ENCODE measurements at regions not wholly inside any gene's neighbourhood (a gene's known extent, or its start where the extent isn't known, plus 50 kb on each side); places are given as distances from the start of the nearest gene placed in this dataset.

- TF ChIP-seq ZBTB4 (CRISPR knock-in tag; IDR thresholded peaks at IDR 0.05) (no peak), SMAD1 (IDR thresholded peaks at IDR 0.05; ENCODE audit: low read depth, partially characterized antibody) (no peak), HDAC6 (IDR thresholded peaks at IDR 0.05; ENCODE audit: unreplicated experiment) (no peak), TCF7 (IDR thresholded peaks at IDR 0.05; ENCODE audit: borderline replicate concordance) (no peak), SIN3A (IDR thresholded peaks at IDR 0.05; ENCODE audit: low read depth, low read length) (no peak), EGR1 (IDR thresholded peaks at IDR 0.05; ENCODE audit: borderline replicate concordance in 1 of 2, low read depth in 2 of 2, low read length in 2 of 2) (no peak), ZNF207 (IDR thresholded peaks at IDR 0.05; ENCODE audit: borderline replicate concordance) (no peak), MTA2 (IDR thresholded peaks at IDR 0.05; ENCODE audit: low read depth) (no peak)
Measured at GRCh38 chr4:29310252-29310651, 1409.9 kb upstream of the PCDH7 start (continued).

- ChIA-PET RAD21 (ENCODE audit: unreplicated experiment) (no interaction called here), CTCF (no interaction called here), SMC1A (ENCODE audit: uncharacterized antibody, unreplicated experiment) (no interaction called here), POLR2A (no interaction called here)
- Histone ChIP-seq H2AFZ (ENCODE audit: control insufficient read depth, low read depth, low read length) (no peak overlapping the region), H3K4me2 (ENCODE audit: control insufficient read depth, insufficient read depth) (no peak overlapping the region), H3K79me2 (ENCODE audit: control insufficient read depth, insufficient read depth, low read length) (no peaks in the 10 kb centered on the region), H3K36me3 (ENCODE audit: control insufficient read depth in 2 of 2, insufficient read depth in 2 of 2, low read length in 1 of 2) (no peaks in the 10 kb centered on the region), H4K20me1 (ENCODE audit: control insufficient read depth, insufficient read depth) (no peaks in the 10 kb centered on the region), H3K9me3 (replicated peaks; ENCODE audit: control insufficient read depth, insufficient read depth, low read length) (no peaks in the 10 kb centered on the region), H3K4me3 (no peak overlapping the region), H3K9ac (ENCODE audit: control insufficient read depth, insufficient read depth, low read length) (no peak overlapping the region), H3K4me1 (ENCODE audit: control insufficient read depth, insufficient read depth, low read length) (no peaks in the 10 kb centered on the region), H3K27me3 (replicated peaks in 1 of 2; ENCODE audit: control insufficient read depth in 2 of 2, insufficient read depth in 2 of 2, low read length in 1 of 2) (no peaks in the 10 kb centered on the region), H3K27ac (ENCODE audit: control insufficient read depth, insufficient read depth) (no peak overlapping the region)
- BruUV-seq (replicated peaks): no TSS peak
- intact Hi-C loops (cut with micrococcal nuclease; ENCODE audit: unreplicated experiment): no loop called here
- FAIRE-seq: no peak
- no peak for ATAC-seq
- DNase-seq (ENCODE audit: low read depth, low spot score): no peak
- in situ Hi-C loops (cut with MboI): no loop called here
- WGBS (ENCODE audit: insufficient coverage, insufficient replicate concordance, low lambda C conversion rate, missing lambda C conversion rate): 0% methylated on average over 1 of the region's 1 CpG
- TF ChIP-seq HDAC2 (IDR thresholded peaks at IDR 0.05): no peak
- TF ChIP-seq IKZF2 (IDR thresholded peaks at IDR 0.05): no peak
- no peak for TF ChIP-seq ETV6 (conservative IDR thresholded peaks at IDR 0.05 in 1 of 2, IDR thresholded peaks at IDR 0.05 in 1 of 2; ENCODE audit: borderline replicate concordance in 1 of 2, low read depth in 1 of 2)
- no peak for TF ChIP-seq CHD2 (IDR thresholded peaks at IDR 0.05; ENCODE audit: borderline replicate concordance, low read depth, low read length)
- no peak for TF ChIP-seq HSF1 (IDR thresholded peaks at IDR 0.05; ENCODE audit: low read depth, low read length)
- TF ChIP-seq NR2C1 (IDR thresholded peaks at IDR 0.05): no peak
- TF ChIP-seq SMARCA5 (IDR thresholded peaks at IDR 0.05): no peak
- TF ChIP-seq RUNX3 (IDR thresholded peaks at IDR 0.05; ENCODE audit: low read length): no peak
- TF ChIP-seq YBX1 (IDR thresholded peaks at IDR 0.05): no peak
- no peak for TF ChIP-seq BMI1 (IDR thresholded peaks at IDR 0.05; ENCODE audit: borderline replicate concordance)
- TF ChIP-seq SMAD5 (IDR thresholded peaks at IDR 0.05; ENCODE audit: low read depth): no peak
- TF ChIP-seq ATF7 (IDR thresholded peaks at IDR 0.05; ENCODE audit: low read depth): no peak
- no peak for TF ChIP-seq PAX5 (IDR thresholded peaks at IDR 0.05; ENCODE audit: borderline replicate concordance, low read depth, low read length)
- TF ChIP-seq CBFB (IDR thresholded peaks at IDR 0.05; ENCODE audit: low read depth): no peak
- TF ChIP-seq EZH2 (IDR thresholded peaks at IDR 0.05; ENCODE audit: borderline replicate concordance, control insufficient read depth, low read depth, low read length): no peak
- TF ChIP-seq SPI1 (IDR thresholded peaks at IDR 0.05; ENCODE audit: borderline replicate concordance, insufficient read depth, low read depth, low read length): no peak
Measured at GRCh38 chr4:29311247-29311646, 1408.9 kb upstream of the PCDH7 start.

Measured in GM12878 (cell line).